MM.1S (cell line): ENCODE measurements at regions not wholly inside any gene's neighbourhood (a gene's known extent, or its start where the extent isn't known, plus 50 kb on each side); places are given as distances from the start of the nearest gene placed in this dataset.

Source experiments
- EZH2 ChIP-seq: fragments of 300-600 bp; sonication (generic); optimal IDR thresholded peaks from 2 replicates; pipeline ENCODE3; 2017; ENCODE audit warnings: low read depth, mild to moderate bottlenecking, antibody characterized with exemption, low read length, mixed read lengths
- EZH2phosphoT487 ChIP-seq: fragments of 300-600 bp; sonication (generic); IDR thresholded peaks from 2 replicates; pipeline ENCODE4 v1.6.1; 2018; ENCODE audit warnings: antibody characterized with exemption, low read length
- TF ChIP-seq, protein P1 (sequence below): fragments of 300-600 bp; sonication (generic); IDR thresholded peaks from 2 replicates; pipeline ENCODE4 v1.5.1; 2016; ENCODE audit warnings: antibody characterized with exemption, low read length, mixed read lengths

DNA sequence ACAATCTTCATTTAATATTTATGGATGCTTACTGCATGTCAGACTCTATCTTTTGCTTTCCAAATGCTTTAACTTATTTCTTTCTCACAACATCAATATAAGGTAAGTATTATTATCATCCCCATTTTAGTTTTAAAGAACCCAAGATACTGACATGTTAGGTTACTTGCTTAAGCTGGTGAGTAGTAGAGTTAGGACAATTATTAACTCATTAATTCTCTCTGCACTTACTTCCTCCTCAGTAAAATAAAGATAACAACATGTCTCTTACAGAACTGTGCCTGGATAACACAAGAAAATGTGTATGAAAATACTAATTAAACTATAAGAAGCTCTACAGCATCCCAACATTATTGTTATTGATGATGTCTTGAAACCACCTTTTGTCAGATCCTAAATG is 359.1 kb upstream of the CHST9 start:
- TF ChIP-seq, protein P1, sequence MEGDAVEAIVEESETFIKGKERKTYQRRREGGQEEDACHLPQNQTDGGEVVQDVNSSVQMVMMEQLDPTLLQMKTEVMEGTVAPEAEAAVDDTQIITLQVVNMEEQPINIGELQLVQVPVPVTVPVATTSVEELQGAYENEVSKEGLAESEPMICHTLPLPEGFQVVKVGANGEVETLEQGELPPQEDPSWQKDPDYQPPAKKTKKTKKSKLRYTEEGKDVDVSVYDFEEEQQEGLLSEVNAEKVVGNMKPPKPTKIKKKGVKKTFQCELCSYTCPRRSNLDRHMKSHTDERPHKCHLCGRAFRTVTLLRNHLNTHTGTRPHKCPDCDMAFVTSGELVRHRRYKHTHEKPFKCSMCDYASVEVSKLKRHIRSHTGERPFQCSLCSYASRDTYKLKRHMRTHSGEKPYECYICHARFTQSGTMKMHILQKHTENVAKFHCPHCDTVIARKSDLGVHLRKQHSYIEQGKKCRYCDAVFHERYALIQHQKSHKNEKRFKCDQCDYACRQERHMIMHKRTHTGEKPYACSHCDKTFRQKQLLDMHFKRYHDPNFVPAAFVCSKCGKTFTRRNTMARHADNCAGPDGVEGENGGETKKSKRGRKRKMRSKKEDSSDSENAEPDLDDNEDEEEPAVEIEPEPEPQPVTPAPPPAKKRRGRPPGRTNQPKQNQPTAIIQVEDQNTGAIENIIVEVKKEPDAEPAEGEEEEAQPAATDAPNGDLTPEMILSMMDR = no peak
- TF ChIP-seq EZH2 (no peak), EZH2phosphoT487 (no peak)
